ENCODE measurements at regions not wholly inside any gene's neighbourhood (a gene's known extent, or its start where the extent isn't known, plus 50 kb on each side); places are given as distances from the start of the nearest gene placed in this dataset.

DNA sequence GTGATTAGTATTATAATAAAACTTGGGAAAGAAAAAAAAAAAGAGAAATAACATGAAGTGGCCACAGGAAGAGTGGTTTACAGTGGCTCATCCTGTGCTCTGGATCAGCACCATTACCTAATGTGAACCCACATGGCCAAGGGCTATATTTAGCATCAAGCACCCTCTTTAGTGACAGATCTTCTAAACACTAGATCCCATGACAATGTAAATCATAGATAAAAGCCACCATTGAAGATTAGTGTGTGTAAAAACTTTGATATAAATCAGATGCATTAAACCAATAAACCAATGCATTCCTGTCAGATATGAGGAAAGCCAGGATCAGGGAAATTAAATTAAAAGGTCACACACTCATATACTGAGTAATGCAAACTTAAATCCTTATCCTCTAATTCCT, 400.6 kb upstream of the MAGEB18 start:
- TF ChIP-seq, protein P1, sequence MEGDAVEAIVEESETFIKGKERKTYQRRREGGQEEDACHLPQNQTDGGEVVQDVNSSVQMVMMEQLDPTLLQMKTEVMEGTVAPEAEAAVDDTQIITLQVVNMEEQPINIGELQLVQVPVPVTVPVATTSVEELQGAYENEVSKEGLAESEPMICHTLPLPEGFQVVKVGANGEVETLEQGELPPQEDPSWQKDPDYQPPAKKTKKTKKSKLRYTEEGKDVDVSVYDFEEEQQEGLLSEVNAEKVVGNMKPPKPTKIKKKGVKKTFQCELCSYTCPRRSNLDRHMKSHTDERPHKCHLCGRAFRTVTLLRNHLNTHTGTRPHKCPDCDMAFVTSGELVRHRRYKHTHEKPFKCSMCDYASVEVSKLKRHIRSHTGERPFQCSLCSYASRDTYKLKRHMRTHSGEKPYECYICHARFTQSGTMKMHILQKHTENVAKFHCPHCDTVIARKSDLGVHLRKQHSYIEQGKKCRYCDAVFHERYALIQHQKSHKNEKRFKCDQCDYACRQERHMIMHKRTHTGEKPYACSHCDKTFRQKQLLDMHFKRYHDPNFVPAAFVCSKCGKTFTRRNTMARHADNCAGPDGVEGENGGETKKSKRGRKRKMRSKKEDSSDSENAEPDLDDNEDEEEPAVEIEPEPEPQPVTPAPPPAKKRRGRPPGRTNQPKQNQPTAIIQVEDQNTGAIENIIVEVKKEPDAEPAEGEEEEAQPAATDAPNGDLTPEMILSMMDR (conservative IDR thresholded peaks at IDR 0.05; ENCODE audit: low read depth, low read length) = no peak
- TF ChIP-seq CEBPB (IDR thresholded peaks at IDR 0.05; ENCODE audit: low read depth, low read length) (no peak), MXI1 (IDR thresholded peaks at IDR 0.05; ENCODE audit: borderline replicate concordance, low read depth, low read length) (no peak), RAD21 (IDR thresholded peaks at IDR 0.05; ENCODE audit: low read length) (no peak), MAFK (IDR thresholded peaks at IDR 0.05; ENCODE audit: low read depth, low read length) (no peak), POLR2A (IDR thresholded peaks at IDR 0.05; ENCODE audit: low read depth, low read length) (no peak), RCOR1 (IDR thresholded peaks at IDR 0.05; ENCODE audit: insufficient replicate concordance, low read length) (no peak), BHLHE40 (IDR thresholded peaks at IDR 0.05; ENCODE audit: low read depth, low read length) (no peak), FOS (IDR thresholded peaks at IDR 0.05; ENCODE audit: low read depth, low read length) (no peak), CHD1 (IDR thresholded peaks at IDR 0.05; ENCODE audit: low read depth, low read length) (no peak), MAZ (IDR thresholded peaks at IDR 0.05; ENCODE audit: borderline replicate concordance, low read depth, low read length) (no peak), RFX5 (IDR thresholded peaks at IDR 0.05; ENCODE audit: low read depth, low read length) (no peak)
- TF ChIP-seq, protein P2, sequence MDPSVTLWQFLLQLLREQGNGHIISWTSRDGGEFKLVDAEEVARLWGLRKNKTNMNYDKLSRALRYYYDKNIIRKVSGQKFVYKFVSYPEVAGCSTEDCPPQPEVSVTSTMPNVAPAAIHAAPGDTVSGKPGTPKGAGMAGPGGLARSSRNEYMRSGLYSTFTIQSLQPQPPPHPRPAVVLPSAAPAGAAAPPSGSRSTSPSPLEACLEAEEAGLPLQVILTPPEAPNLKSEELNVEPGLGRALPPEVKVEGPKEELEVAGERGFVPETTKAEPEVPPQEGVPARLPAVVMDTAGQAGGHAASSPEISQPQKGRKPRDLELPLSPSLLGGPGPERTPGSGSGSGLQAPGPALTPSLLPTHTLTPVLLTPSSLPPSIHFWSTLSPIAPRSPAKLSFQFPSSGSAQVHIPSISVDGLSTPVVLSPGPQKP (IDR thresholded peaks at IDR 0.05; ENCODE audit: borderline replicate concordance, low read depth, low read length) = no peak
- TF ChIP-seq, protein P3, sequence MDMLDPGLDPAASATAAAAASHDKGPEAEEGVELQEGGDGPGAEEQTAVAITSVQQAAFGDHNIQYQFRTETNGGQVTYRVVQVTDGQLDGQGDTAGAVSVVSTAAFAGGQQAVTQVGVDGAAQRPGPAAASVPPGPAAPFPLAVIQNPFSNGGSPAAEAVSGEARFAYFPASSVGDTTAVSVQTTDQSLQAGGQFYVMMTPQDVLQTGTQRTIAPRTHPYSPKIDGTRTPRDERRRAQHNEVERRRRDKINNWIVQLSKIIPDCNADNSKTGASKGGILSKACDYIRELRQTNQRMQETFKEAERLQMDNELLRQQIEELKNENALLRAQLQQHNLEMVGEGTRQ (IDR thresholded peaks at IDR 0.05; ENCODE audit: low read depth, low read length) = no peak

Measured in IMR-90 (cell line).